IPS DF 19.7 (cell line): ENCODE measurements at regions not wholly inside any gene's neighbourhood (a gene's known extent, or its start where the extent isn't known, plus 50 kb on each side); places are given as distances from the start of the nearest gene placed in this dataset.
"Not testable (repeated sequence)": the region's sequence is repeated elsewhere in the genome, so short reads cannot be mapped to it uniquely, and the experiment has no call there.

Experiments used
- DNase-seq: peaks from one replicate; pipeline ENCODE4 v3.0.0-alpha.2; 2013; ENCODE audit warnings: low read depth, low spot score

DNA sequence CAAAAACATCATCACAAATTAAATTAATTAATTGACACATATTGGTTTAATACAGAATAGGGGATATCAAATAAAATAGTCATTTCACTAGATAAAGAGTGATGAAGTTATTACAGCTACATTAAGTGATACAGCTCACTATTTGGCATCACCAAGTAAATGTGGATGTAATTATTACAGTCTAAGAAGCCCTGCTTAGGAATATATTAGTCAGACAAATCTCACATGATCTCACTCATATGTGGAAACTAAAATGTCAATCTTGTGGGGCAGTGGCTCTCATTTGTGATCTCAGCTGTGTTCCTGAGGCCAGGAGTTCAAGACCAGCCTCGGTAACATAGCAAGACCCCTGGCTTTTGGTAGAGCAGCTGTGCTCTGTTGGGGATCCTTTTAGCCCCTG, 233.4 kb upstream of the RGMB start:
- DNase-seq: no peak

DNA sequence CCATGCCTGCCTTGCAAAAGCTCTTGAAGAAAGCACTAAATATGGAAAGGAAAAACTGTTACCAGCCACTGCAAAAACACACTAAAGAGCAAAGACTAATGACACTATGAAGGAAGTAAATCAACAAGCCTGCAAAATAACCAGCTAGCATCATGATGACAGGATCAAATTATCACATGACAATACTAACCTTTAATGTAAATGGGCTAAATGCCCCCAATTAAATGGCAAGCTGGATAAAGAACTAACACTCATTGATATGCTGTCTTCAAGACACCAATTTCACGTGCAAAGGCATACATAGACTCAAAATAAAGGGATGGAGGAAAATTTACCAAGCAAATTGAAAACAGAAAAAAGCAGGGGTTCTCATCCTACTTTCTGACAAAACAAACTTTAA, 231.8 kb upstream of the RGMB start:
- DNase-seq: no peak

DNA sequence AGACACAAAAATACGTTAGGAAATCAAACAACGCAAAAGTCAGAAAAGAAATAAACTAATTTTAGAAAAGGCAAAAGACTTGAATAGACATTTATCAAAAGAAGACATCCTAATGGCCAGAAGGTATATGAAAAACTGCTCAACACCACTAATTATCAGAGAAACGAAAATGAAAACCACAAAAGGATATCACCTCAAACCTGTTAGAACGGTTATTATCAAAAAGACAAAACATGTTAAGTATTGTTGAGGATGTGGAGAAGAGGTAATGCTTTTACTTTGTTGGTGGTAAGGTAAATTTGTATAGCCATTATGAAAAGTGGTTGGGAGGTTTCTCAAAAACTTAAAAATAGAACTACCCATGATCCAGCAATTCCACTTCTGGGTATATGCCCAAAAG, 230.0 kb upstream of the RGMB start:
- DNase-seq: no peak

DNA sequence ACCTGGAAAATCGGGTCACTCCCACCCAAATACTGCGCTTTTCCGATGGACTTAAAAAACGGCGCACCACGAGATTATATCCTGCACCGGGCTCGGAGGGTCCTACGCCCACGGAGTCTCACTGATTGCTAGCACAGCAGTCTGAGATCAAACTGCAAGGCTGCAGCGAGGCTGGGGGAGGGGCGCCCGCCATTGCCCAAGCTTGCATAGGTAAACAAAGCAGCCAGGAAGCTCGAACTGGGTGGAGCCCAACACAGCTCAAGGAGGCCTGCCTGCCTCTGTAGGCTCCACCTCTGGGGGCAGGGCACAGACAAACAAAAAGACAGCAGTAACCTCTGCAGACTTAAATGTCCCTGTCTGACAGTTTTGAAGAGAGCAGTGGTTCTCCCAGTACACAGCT, 226.5 kb upstream of the RGMB start:
- DNase-seq: not testable (repeated sequence)

DNA sequence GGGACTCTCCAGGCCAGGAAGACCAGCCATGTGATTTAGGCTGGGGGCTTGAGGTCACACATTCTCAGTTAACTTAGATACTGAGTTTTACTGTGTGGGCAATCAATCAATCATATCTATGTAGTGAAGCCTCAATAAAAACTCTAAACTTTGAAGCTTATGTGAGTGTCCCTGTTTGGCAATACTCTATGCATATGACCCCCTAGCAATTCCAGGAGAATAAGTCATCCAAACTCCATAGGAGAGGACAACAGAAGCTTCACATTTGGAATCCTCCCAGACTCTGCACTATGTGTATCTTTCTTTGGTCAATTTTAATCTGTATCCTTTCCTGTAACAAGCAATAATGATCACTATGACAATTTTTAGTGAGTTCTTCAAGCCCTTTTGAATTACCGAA, 216.8 kb upstream of the RGMB start:
- DNase-seq: no peak

DNA sequence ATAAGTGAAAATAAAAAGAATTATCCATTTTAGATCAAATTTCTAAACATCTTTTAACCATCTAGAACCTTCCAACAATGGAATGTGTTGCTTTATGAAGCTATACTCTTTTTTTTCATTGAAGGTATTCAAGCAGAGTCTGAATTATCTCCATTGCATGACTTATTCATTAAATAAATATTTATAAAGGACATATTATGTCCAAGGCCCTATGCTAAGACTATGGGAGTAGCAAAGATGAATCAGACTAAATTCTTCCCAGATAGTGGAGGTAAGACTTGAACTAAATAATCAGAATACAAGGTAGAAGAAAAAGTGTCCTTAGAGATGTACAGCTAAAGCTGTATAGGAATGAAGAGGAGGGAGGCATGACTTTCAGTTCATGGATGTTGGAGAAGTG, 215.5 kb upstream of the RGMB start:
- no peak for DNase-seq

DNA sequence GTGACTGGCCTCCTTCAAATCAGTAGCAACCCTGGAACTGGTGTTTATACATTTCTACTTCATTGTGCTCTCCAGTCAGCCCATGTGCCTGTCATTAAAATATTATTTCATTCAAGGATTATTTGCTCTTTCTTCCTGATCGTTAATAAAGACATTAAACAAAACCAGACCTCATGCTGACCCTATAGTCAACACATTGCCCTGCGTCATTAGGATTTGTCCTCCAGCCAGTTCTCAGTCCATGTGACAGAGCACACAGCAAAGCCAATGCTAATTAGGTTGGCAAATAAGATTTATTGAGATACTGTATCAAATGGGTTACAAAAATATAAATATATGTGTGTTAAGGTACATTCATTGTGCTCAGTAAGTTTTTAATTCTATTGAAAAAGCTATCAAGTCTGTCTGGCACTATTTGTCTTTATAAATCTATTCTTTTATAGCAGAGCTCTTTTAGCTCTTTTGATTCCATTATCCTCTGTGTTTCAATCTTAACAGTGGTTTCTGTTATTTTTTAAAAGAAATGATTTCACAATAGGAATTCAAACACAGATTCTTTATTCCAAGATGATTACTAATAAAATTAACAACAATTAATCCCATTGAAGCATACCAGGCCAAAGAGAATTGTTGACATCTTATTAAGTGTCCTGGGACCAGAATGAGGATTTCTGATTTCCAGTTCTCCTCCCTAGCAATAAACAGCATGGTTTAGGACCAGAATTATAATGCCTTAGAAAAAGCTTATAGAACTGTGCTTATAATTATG, 209.4 kb upstream of the RGMB start:
- DNase-seq: no peak

DNA sequence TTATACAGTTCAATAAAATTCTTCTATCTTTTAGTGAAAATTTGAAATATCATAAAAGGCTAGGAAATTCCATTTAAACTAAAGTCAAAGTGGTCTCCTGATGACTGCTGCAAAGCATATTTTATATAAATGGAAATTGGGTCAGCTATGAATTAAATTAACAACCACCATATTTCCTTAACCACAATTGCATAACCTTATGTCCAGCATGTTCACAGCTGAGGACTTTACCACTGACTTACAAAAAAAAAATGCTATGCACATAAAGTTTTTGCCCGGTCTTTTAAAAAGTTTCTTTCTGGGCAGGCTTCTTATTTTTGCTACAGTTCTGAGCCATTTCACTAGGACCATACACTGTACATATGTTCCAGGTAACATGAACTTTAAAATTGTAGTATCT, 208.6 kb upstream of the RGMB start:
- DNase-seq: no peak

DNA sequence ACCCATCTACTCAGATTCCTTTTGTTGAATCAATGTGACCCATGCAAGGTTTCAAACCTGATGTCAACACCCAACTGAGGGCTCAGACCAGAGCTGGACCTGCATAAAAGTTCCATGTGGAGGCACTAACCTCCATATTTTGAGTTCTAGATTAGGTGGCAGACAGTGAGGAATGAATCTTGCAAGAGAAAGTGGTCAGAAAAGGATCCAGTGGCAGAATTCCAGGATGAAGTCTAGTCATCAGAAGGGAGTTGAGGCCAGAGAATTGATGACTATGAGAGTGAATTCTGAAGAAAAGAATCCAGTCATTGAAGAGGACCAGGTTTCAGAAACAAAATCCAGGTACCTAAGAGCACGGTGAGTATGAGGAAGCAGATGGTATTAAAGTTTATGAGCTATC, 205.1 kb upstream of the RGMB start:
- DNase-seq: no peak

DNA sequence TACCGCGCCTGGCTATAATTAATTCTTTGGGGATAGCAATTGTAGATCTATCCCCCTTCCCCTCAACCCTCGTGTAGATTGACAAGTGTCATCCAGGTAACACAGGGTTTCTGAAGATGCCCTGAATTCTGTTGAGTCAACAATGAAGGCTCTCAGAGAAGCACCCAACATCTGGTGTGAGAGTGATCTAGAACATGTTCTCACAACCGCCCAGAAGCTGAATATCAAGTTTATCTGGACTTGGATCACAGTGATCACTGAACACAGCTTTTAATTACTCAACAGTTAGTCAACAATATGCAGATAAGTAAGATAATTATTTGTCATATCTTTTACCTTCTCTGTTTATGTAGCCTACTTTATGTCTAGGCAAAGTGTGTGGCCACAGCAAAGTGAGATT, 204.2 kb upstream of the RGMB start:
- no peak for DNase-seq

DNA sequence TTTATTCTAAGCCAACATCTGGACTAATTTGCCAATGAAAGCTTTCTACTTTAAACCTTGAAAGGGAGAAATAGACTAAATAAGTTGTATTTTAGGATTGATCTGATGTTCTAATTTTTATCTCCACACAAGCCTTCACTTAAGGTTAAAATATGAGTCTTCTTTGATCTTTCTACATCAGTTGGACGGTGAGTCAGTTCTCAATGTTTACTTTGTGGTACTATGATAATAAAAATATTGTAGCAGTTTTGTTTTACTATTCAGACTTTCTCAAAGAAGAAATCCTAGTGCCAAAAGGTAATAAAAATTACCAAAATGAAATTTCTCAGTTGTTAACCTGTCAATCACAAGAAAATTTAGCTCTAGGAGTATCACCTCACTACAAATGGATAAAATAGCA, 203.5 kb upstream of the RGMB start:
- no peak for DNase-seq

DNA sequence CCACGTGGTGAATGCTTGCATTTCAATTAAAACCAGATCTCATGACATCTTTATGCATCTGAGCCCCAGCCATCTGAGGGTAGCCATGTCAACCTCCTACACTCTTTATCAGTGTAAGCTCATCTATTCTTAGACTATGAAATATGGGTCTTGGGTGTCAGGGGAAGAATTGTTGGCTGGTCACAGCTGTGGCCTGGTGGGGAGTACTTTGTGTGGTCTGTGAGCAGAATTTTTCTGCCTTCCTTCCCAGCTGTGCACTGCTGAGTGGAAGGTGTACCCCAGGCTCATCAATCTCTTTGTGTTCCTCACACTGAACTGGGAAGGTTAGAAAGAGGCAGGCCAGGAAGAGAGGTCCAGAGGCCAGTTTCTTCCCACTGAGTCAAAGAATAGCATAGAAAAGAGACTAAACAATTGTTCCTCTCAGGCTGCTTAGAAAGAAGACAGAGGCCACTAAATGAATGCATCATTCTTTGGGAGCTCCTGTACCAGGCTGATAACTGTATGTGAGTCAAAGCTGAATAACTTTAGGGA, 202.7 kb upstream of the RGMB start:
- no peak for DNase-seq

DNA sequence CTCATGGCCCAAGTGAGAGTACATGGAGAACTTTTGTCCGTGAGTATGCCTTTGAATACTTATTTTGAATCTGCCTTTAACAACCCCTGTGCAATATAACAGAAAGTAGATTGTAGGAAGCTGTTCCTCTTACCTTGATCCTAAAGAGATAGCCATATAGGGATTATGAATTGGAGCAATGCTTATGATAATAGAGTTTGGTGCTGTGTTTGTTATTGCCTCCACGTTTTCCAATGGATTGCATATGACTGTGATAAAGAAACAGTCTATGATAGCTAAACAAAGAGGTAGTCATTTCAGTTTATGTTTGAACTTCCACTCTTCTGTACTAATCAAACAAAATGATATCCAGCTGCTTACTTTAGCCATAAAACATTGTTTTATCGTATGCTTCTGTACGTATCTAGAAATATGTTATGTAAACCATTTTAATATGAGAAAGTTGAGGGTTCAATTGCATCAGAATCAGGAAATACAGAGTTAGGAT, 199.6 kb upstream of the RGMB start:
- no peak for DNase-seq

DNA sequence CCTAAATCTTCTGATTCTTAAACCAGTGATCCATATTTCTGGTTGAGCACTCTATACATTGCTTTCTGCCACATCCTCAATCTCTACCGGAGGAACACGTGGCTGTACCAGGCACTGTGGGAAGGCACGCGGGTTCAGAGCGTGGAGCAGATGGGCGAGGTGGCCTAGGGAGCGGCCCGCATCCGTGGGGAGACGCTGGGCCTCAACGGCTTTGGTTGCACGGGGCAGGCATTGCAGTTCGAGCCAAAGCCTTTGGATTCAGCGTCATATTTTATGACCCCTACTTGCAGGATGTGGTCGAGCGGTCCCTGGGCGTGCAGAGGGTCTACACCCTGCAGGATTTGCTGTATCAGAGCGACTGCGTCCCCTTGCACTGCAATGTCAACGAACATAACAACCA, 197.2 kb upstream of the RGMB start:
- no peak for DNase-seq

DNA sequence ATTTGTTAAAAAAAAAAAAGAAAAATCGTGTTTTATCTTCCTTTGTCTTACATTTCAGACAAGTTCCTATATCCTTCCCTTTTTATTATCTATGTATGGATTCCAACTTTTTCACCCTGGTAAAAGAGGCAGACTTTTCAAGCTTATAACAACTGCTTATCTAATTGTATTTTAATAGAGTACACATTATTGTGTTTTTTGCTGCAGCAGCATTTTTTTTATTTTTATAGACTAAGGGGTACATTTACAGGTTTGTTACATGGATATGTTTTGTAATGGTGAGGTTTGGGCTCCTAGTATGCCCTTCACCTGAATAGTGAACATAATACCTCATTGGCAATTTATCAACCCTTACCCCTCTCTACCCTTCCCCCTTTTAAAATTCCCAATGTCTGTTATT, 195.0 kb upstream of the RGMB start:
- DNase-seq: no peak

DNA sequence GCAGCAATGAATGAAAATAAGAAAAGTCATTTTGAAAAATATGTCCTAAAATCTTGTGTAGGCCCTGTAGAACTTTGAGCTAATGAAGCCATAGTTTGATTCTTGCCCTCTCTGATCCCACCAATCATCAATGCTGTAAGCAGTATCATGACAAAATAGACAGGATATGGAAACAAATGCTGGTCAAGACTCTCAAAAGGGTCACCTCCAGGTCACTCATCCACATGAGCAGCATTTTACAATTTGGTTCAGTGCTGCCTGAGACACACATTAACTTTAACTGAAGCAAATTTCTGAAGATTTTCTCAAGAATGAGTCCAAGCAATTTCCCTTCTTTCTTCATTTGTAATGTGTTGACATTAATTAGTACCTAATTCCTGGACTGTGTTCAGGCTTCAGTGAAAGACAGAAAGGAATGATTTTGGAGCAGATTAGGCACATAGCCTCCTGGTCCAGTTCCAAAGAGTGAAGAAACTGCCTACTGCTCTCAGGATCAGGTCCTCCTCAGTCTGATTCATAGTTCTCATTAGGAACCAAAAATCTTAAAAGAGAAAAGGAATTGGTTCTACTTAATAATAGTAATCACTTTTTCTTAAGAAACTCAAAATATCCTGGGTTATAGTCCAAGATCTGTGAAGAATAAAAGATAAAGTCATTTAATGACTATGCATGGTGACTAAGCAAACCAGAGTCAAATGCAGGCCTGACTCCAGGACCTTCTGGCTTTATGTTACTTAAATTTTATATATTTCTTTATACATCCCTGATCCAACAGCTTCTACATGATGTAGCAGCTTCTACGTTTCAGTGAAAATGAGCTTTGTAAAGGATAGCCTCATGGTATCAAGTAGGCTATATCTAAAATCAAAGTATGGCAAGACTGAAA, 192.1 kb upstream of the RGMB start:
- no peak for DNase-seq

DNA sequence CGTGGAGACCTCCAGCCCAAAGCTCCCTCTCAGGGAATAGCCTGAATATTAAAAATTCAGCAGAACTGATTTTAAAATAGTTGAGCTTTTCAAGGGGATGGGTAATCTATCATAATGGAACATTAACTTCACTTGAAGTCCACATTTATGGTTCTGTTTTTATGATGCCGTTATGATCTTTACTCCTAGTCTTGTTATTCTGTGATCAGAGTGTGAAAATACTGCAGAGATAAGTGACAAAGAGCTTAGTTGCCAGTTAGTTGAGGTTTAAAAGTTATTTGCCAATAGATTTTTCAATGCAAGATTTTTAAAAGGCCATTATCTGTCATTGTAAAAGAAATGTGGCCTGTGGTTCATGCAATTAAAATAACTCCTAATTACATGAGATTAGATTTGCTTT, 189.9 kb upstream of the RGMB start:
- DNase-seq: no peak

DNA sequence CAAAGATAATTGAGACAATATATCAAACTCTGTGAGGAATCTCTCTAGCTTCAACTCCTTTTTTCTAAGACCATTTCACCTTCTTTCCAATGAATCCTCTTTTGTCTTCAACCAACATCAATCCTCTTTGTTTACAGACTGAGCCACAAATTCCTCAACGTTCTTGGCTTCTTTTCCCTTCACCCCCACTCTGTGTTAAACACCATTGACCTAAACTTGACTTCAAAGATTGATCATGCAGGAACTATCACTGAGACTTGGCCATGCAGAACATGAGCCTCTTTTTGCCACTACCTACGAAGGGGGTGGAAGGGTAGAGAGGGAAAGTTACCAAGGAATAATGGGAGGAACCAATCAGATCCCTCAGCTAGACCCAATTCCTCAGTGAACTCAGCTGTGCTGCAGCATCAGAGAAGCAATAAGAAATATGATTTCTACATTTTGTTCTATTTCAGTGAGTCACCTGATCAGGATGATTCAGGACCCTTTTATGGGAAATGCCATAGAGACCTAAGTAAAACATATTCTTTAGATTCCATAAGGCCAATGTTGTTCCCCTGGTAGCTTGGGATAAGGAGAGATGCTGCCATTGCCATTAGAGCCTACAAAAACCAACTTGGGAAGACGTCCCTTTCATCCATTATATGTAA, 187.7 kb upstream of the RGMB start:
- DNase-seq: no peak

DNA sequence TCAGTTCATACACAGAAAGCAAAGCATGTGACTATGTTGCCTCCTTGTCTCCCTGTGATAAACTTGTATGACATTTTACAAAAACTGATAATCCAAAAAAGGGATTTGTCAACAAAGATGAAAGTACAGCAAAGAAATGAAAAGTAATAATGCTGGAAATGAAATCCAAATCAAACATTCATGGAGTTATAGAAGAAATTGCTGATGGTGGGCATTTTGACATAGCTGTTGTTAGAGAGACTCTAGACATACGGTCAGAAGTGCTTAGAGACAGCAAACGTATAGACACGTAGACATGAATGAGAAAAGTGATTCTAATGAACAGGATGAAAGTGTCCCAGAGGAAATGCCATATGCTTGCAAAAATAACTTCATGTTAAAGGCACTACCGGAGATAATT, 186.9 kb upstream of the RGMB start:
- DNase-seq: no peak

DNA sequence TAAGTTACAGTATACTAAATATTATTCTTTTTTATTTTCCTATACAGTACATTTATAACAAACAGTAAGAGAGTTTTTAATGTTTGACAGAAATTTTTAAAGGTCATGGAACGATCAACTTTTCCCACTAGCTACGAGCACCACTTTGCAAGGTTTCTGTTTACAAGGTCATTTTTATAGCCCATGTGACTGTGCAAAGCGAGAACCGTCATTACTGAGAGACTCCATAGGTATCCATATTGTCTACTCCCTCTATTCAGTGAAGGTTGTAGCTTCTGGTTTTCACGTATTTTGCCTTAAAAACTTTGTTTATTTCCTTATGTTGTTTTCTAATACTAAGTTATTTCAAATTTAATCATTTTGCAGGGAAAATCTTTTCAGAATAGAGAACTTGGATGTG, 186.3 kb upstream of the RGMB start:
- DNase-seq: no peak

DNA sequence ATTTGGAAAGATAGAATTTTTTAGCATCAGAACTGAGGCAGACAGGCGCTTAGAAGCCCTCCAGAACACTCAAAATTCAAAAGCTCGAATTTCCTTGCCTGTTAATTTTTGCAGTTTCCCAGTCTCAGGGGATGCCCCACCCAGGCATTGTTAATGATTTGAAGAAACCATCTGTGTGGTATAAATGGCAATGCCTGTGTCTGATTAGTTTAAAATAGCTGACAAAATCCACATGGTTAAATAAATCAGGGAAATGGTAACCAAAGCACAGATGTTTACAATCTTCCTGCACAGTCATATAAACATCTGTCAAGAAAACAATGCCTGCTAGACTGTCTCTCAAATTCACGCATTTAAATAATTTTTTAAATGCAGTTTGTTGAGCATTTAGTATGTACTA, 185.2 kb upstream of the RGMB start:
- DNase-seq: no peak

DNA sequence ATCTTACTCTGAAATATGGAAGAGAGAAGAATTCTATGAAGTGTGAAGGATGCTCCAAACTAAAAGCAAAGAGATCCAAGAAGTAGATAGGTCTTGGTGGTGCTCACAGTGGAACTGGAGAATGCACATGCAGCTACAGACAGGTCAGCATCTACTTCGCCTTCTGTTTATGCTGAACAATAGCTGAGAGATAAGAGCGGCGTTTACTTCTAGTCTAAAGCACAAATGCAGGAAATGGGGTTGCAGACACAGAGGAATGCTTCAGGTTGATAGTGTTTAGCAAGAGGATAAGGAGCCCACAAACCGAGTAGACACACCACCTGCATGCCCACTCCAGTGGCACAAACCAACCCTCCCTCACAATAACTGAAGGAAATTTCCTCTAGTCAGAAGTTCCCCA, 180.0 kb upstream of the RGMB start:
- no peak for DNase-seq
